NCI-H2227 (cell line): ENCODE measurements at regions not wholly inside any gene's neighbourhood (a gene's known extent, or its start where the extent isn't known, plus 50 kb on each side); places are given as distances from the start of the nearest gene placed in this dataset.
"Not testable (repeated sequence)": the region's sequence is repeated elsewhere in the genome, so short reads cannot be mapped to it uniquely, and the experiment has no call there.

Experiments used
- DNase-seq: peaks from one replicate; lab custom pipeline; 2025; ENCODE audit not compliant: unreplicated experiment; lab: John Stamatoyannopoulos, UW

GRCh38 chr11:25159341-25159740 is 662.5 kb downstream of the LUZP2 start:
- DNase-seq = no peak

GRCh38 chr11:25163421-25163820 is 666.6 kb downstream of the LUZP2 start:
- no peak for DNase-seq

- no peak for DNase-seq
Observed at GRCh38 chr11:25180187-25180586, 683.3 kb downstream of the LUZP2 start.

DNA sequence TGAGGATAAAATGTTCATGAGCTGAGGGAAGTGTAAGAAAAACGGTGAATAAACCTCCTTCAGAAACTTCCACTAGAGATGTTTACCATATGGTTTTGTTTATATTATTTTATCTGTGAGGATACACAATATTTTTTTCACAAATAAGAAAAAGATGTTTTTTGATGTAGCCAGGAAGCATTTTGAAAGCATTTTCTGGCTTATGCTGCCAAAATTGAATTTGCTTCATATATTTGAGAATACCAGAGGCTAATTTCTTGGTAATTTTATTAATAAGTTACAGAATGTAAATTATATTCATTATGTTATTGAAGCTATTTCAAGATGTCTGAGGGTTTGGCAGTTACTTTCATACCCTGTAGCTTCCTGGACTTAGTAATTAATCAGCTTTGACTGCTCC is 686.6 kb downstream of the LUZP2 start:
- DNase-seq = no peak

DNA sequence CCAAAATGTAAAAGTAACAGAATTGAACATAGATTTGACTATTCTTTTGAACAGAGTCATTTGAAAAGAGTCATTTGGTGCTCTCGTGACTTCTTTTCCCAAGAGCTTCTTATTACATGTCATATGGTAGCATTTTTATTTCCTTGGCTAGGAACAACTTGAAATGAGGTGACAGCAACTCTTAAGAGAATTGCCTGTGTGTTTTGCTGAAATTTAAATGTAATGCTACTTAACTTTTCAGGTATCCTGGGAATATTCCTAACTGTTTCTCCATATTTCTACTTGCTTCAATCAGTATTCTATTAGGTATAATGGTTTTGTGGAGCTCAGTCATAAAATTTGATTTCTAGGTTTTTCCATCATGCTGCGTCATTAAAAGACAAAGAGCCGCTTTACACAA is 700.7 kb downstream of the LUZP2 start:
- no peak for DNase-seq

DNA sequence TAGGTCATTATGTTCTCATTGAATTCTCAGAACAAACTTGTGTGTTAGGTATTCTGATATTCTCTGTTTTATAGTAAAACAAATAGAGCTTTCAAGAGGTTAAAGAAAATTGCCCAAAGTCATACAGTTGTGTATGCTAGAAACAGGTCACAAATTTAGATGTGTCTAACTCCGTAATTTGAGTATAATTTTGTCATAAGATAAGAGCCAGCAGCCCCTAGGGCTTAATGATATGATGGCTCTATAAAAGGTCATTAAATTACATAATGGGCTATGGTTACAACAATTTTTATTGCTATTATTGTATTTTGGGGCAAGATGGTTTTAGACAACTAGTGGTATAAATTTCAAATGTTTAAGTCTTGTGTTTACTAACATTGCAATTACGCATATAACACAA is 701.9 kb downstream of the LUZP2 start:
- no peak for DNase-seq

GRCh38 chr11:25200925-25201324 is 704.1 kb downstream of the LUZP2 start:
- DNase-seq = no peak

DNA sequence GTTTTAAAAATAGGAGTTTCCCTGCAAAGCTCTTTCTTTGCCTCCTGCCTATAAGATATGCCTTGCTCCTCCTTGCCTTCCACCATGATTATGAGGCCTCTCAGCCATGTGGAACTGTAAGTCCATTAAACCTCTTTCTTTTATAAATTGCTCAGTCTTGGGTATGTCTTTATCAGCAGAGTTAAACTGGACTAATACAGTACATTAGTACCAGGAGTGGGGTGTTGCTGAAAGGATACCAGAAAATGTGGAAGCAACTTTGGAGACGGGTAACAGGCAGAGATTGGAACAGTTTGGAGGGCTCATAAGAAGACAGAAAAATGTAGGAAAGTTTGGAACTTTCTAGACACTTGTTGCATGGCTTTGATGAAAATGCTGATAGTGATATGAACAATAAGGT is 709.9 kb downstream of the LUZP2 start:
- no peak for DNase-seq

DNA sequence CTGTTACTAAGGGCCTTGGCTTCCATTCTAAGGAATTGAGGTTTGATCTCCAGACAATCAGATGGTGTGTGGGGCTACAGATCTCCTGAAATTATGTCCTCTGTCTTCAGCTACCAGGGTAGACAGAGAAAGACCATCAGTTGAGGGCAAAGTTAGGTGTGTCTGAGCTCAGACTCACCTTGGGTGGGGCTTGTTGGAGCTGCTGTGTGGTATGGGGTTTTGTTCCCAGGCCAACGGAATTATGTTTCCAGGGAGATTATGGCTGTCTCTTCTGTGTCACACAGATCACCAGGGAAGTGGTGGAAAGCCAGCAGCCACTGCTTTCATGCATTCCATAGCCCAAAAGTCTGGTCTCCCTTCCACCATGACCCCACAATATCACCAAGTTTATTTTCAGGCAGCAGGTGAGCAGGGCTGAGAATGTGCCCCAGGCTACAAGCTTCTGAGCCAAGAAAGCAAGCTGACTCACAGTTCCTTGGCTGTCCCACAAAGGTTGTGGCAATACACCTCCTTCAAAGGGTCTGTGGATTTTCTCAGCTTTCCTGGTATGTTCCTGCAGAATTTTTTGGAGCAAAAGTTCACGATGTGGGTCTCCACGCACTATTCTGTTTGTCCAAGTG is 714.9 kb downstream of the LUZP2 start:
- no peak for DNase-seq

DNA sequence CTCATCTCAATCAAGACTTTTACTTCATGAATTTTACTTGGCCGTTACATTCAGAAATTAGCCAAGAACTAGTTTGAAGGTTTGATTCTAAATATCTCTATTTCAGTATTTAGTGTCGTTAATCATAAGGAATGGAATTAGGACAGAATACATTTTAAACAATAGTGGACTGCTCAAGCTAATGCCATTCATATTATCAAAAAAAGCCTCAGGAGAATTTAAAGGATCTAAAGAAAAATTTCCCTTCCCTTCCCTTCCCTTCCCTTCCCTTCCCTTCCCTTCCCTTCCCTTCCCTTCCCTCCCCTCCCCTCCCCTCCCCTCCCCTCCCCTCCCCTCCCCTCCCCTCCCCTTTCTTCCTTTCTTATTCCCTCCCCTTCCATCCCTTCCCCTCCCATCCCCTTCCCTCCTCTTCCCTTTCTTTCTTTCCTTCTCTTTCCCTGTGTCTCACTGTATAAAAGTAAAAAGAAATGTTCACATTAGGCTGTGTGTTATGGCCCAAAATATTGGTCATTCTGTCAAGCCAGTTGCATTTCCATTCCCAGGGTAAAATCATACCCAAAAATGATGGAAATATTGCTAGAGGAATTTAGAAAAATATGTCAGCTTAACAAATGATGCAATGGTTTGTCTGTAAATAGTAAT is 717.8 kb downstream of the LUZP2 start:
- DNase-seq = no peak

GRCh38 chr11:25218036-25218435 is 721.2 kb downstream of the LUZP2 start:
- no peak for DNase-seq

DNA sequence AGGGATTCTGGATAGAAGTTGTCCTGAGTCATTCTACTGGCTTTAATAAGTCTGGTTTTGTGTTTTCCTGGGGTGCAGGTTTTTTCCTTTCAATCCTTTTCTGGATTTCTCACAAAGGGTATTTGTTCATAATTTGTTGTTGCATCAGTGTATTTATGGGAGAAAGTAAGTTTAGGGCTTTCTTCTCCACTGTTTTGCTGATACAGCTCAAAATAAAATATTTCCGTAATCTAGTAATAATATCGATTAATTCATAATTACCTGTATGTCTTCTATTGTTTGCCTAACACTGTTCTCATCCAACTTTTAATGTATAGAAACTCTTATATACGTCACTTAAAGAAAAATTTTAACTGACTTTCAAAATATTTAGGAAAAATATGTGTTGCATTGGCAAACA is 728.2 kb downstream of the LUZP2 start:
- no peak for DNase-seq

DNA sequence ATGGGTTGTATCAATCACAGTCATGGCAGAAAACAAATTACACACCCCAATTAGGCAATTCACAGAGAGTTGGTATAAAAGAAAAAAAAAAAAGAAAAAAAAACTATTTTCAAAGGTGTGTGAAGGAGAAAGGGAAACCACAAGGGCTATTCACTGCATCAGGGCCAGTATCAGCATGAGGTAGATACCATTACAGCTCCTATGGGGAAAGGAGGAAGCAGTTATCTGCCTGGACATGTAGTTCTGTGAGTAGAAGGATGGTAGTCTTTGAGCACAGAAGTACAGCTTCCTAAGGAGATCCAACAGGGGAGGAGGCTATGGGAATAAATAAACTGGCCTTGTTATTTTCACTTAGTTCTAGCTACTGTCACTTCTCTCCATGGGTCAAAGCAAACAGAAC is 746.1 kb downstream of the LUZP2 start:
- no peak for DNase-seq

DNA sequence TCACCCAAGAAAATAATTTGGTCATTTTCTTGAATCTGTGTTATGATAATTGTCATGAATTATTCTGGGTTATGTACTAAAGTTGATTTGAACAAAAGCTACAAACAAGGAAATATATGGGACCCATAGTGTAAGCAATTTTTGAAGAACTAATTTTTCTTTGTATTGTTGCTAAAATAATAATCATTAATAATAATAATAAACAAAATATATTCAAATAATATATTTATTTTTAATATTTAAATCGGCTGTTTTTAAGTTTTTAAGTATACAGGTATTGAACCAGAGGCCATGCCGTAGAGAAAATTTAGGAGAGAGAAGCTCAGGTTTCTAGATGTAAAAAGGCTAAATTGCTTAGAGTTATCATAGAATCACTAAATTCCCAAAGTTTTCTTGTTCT is 747.3 kb downstream of the LUZP2 start:
- no peak for DNase-seq

DNA sequence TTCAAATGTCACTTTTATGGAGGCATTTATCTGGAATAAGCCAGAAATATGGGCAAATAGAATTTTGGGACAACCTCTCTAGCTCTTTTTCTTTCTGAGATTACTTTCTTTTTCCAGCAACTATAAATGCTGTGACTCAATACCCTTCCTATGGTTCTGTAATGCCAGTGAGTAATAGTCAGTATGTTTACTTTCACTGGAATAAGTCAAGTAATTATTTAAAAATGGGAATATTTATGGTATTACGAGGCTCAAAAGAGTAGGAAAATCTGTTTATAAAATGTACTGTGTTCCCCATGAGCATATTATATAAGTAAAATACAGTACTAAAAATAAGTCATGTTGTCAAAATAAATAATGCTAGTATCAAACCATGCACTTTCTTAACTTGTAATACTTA is 750.5 kb downstream of the LUZP2 start:
- no peak for DNase-seq

- no peak for DNase-seq
Observed at GRCh38 chr11:25252854-25253253, 756.0 kb downstream of the LUZP2 start.

DNA sequence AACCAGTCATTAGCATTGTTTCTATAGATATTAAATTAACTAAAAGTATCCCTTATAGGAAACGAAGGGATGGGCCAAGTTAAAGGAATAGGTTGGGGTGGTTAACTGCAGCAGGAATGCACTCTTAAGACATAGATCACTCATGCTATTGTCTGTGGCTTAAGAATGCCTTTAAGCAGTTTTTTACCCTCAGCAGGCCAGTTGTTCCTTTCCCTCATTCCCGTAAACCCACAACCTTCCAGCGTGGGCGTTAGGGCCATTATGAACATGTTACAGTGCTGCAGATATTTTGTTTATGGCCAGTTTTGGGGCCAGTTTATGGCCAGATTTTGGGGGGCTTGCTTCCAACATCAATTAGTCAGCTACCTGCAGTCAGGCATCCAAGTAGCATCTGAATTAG is 767.0 kb downstream of the LUZP2 start:
- DNase-seq = not testable (repeated sequence)

DNA sequence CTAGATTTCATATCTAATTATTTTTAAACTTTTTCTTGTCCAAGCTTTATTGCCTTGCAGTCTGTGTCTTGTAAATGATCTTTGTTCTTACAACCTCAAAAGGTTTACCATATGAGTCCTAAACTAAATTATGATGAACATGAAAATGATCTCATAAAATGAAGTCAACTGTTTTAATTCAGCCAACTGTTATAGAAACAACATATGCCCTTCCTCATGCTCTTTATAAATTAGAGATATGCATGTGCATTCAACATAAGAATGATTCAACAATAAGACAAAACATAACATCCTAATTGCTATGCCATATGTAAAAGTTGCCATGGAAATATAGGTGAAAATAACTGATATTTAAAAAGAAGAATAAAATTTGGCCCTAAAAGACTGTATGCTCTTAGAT is 774.4 kb downstream of the LUZP2 start:
- DNase-seq = no peak

DNA sequence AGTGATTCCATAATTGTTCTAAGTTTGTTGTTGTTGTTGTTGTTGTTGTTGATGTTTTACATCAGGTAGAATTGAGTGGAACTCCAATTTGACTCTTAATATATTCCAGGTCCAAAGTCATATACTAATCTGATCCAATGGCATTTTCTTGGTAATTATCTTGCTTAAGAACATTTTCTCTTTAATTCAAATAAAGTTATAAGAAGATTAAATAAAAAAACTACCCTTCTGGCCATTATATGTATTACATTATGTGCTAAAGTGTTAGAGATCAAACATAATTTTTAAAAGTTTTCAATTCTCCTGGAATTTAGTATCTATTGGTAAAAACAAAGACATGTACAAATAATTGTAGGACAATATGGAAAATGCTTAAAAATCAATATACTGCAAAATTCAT is 775.4 kb downstream of the LUZP2 start:
- no peak for DNase-seq

GRCh38 chr11:25280821-25281220 is 784.0 kb downstream of the LUZP2 start:
- not testable (repeated sequence) for DNase-seq

- DNase-seq = no peak
Observed at GRCh38 chr11:25293166-25293565, 796.3 kb downstream of the LUZP2 start.

- no peak for DNase-seq
Observed at GRCh38 chr11:25298450-25298849, 801.6 kb downstream of the LUZP2 start.

- DNase-seq = no peak
Observed at GRCh38 chr11:25309818-25310217, 813.0 kb downstream of the LUZP2 start.
